ENCODE measurements at regions not wholly inside any gene's neighbourhood (a gene's known extent, or its start where the extent isn't known, plus 50 kb on each side); places are given as distances from the start of the nearest gene placed in this dataset.

GRCh38 chr18:32607816-32608215 is 137.1 kb upstream of the GAREM1 start:
- no peaks in the 10 kb centered on the region for H3K36me3 ChIP-seq
- H3K9me3 ChIP-seq = no peaks in the 10 kb centered on the region
- no peak for DNase-seq
- 70 to 88% methylated on average over 4 of the region's 4 CpGs for WGBS, 2 donors
- H3K27me3 ChIP-seq = no peaks in the 10 kb centered on the region
- intact Hi-C loops (cut with DNase I) = no loop called here
- TF ChIP-seq POLR2A (IDR thresholded peaks at IDR 0.05) (no peak), CTCF (IDR thresholded peaks at IDR 0.05) (no peak)
- no peak overlapping the region for H3K4me3 ChIP-seq
- no peak overlapping the region for H3K27ac ChIP-seq
- H3K4me1 ChIP-seq = no peaks in the 10 kb centered on the region

GRCh38 chr18:32598144-32598543 is 127.5 kb upstream of the GAREM1 start:
- DNase-seq = no peak
- Histone ChIP-seq H3K36me3 (no peaks in the 10 kb centered on the region), H3K27me3 (no peaks in the 10 kb centered on the region), H3K4me1 (no peaks in the 10 kb centered on the region), H3K4me3 (no peak overlapping the region), H3K27ac (no peak overlapping the region), H3K9me3 (no peaks in the 10 kb centered on the region)
- 78 to 80% methylated on average over 3 of the region's 3 CpGs for WGBS, 2 donors
- intact Hi-C loops (cut with DNase I) = no loop called here
- no peak for TF ChIP-seq POLR2A (IDR thresholded peaks at IDR 0.05)
- TF ChIP-seq CTCF (IDR thresholded peaks at IDR 0.05) = no peak

- 49 to 51% methylated on average over 2 of the region's 2 CpGs for WGBS, 2 donors
These were observed 125.8 kb upstream of the GAREM1 start for GRCh38 chr18:32596501-32596900.

GRCh38 chr18:32595832-32596231 is 125.2 kb upstream of the GAREM1 start:
- Histone ChIP-seq H3K27ac (no peak overlapping the region), H3K9me3 (no peaks in the 10 kb centered on the region), H3K36me3 (no peaks in the 10 kb centered on the region), H3K4me1 (no peaks in the 10 kb centered on the region), H3K4me3 (no peak overlapping the region), H3K27me3 (no peaks in the 10 kb centered on the region)
- 65 to 69% methylated on average over 3 of the region's 3 CpGs for WGBS, 2 donors
- intact Hi-C loops (cut with DNase I) = no loop called here
- DNase-seq = no peak
- TF ChIP-seq POLR2A (IDR thresholded peaks at IDR 0.05) = no peak
- TF ChIP-seq CTCF (IDR thresholded peaks at IDR 0.05) = no peak

More at GRCh38 chr18:32596501-32596900, 125.8 kb upstream of the GAREM1 start:
- Histone ChIP-seq H3K27ac (no peak overlapping the region), H3K9me3 (no peaks in the 10 kb centered on the region), H3K4me3 (no peak overlapping the region), H3K36me3 (no peaks in the 10 kb centered on the region), H3K4me1 (no peaks in the 10 kb centered on the region), H3K27me3 (no peaks in the 10 kb centered on the region)
- no peak for DNase-seq
- TF ChIP-seq CTCF (IDR thresholded peaks at IDR 0.05) (no peak), POLR2A (IDR thresholded peaks at IDR 0.05) (no peak)
- intact Hi-C loops (cut with DNase I) = no loop called here

GRCh38 chr18:32588191-32588590 is 117.5 kb upstream of the GAREM1 start:
- Histone ChIP-seq H3K27ac (no peak overlapping the region), H3K9me3 (no peaks in the 10 kb centered on the region), H3K27me3 (no peaks in the 10 kb centered on the region), H3K36me3 (no peaks in the 10 kb centered on the region), H3K4me1 (no peaks in the 10 kb centered on the region), H3K4me3 (no peak overlapping the region)
- no peak for TF ChIP-seq CTCF (IDR thresholded peaks at IDR 0.05)
- no peak for TF ChIP-seq POLR2A (IDR thresholded peaks at IDR 0.05)
- WGBS, 2 donors = 87 to 92% methylated on average over 2 to 3 of the region's 5 CpGs
- intact Hi-C loops (cut with DNase I) = no loop called here
- DNase-seq = no peak

Data from esophagus squamous epithelium (tissue), 5 donors.